Panc1 (cell line): ENCODE measurements at regions not wholly inside any gene's neighbourhood (a gene's known extent, or its start where the extent isn't known, plus 50 kb on each side); places are given as distances from the start of the nearest gene placed in this dataset.

Source experiments
- ATAC-seq: fragments of 200-7000 bp; cut with Tn5 transposase; 2 replicates; pipeline ENCODE4 v1.9.1; 2020; ENCODE audit warnings: mild to moderate bottlenecking, moderate library complexity
- BruUV-seq: library from RNA; stranded (reverse); fragments of 400-500 nt; replicated peaks from 2 replicates; lab custom pipeline; 2021; lab: Mats Ljungman, UMichigan
- CTCF ChIA-PET: fragments of 300-600 bp; sonication (Branson Sonifier 250); formaldehyde crosslinking; loops from one replicate; lab custom pipeline; 2022; ENCODE audit warnings: antibody characterized with exemption; lab: Charles Lee
- POLR2A ChIA-PET: fragments of 300-600 bp; sonication (Branson Sonifier 250); formaldehyde crosslinking; loops from one replicate; lab custom pipeline; 2022; ENCODE audit warnings: antibody characterized with exemption; lab: Charles Lee
- DNase-seq: peaks from one replicate; pipeline ENCODE4 v3.0.0-alpha.2; 2010; ENCODE audit warnings: low read depth, low spot score
- H3K27ac ChIP-seq: 2 replicates; pipeline ENCODE4 v1.5.1; 2011; ENCODE audit warnings: mild to moderate bottlenecking, low read length, inconsistent platforms
- H3K27me3 ChIP-seq: fragments of 200-500 bp; sonication (Bioruptor generic); 2 replicates; pipeline ENCODE4 v1.6.0; 2014; ENCODE audit warnings: low read length, inconsistent platforms; ENCODE audit not compliant: control insufficient read depth, insufficient read depth
- H3K36me3 ChIP-seq: fragments of 200-500 bp; sonication (Bioruptor generic); 2 replicates; pipeline ENCODE4 v1.5.1; 2014; ENCODE audit warnings: inconsistent platforms, mild to moderate bottlenecking, low read length, moderate library complexity; ENCODE audit not compliant: control insufficient read depth, insufficient read depth
- H3K4me1 ChIP-seq: 2 replicates; pipeline ENCODE4 v1.5.1; 2011; ENCODE audit warnings: inconsistent platforms, mild to moderate bottlenecking, low read length, moderate library complexity; ENCODE audit not compliant: control insufficient read depth, insufficient read depth
- H3K4me3 ChIP-seq, 2 experiments: 2 replicates each; pipeline ENCODE4 v1.5.1; 2011 to 2012; ENCODE audit warnings: low read depth in 2 of 2, low read length in 2 of 2, mild to moderate bottlenecking in 2 of 2, inconsistent platforms in 1 of 2, moderate library complexity in 1 of 2
- H3K9me3 ChIP-seq: fragments of 200-500 bp; sonication (Bioruptor generic); 2 replicates; pipeline ENCODE4 v1.5.1; 2014; ENCODE audit warnings: low read depth, mild to moderate bottlenecking, inconsistent platforms, low read length, moderate library complexity; ENCODE audit not compliant: control insufficient read depth, insufficient read depth
- POLR2AphosphoS5 ChIP-seq: IDR thresholded peaks from 2 replicates; pipeline ENCODE4 v1.6.1; 2012; ENCODE audit warnings: mild to moderate bottlenecking, low read depth, low read length, moderate library complexity
- SIN3A ChIP-seq: IDR thresholded peaks from 2 replicates; pipeline ENCODE4 v1.6.1; 2012; ENCODE audit warnings: low read depth, mild to moderate bottlenecking, low read length, moderate library complexity, borderline replicate concordance; ENCODE audit not compliant: insufficient read depth
- TCF7L2 ChIP-seq: IDR thresholded peaks from 2 replicates; pipeline ENCODE4 v1.6.1; 2011; ENCODE audit warnings: mild to moderate bottlenecking, low read depth, low read length, inconsistent platforms
- in situ Hi-C: cut with HindIII; loops from 2 replicates; pipeline ENCODE4 v1.10.0; 2016; ENCODE audit warnings: low sequenced_read_pairs, low pct_unique_long_range_greater_than_20kb
- intact Hi-C: fragments of 100-400 bp; cut with micrococcal nuclease; formaldehyde crosslinking; loops from one replicate; pipeline ENCODE4 v1.10.0; 2022; ENCODE audit not compliant: unreplicated experiment
- TF ChIP-seq, protein P1 (sequence below), 2 experiments: IDR thresholded peaks; 2 replicates each; pipeline ENCODE4 v1.6.1; 2011 to 2012; ENCODE audit warnings: low read depth in 2 of 2, control low read depth in 1 of 2, low read length in 1 of 2, mild to moderate bottlenecking in 1 of 2, moderate library complexity in 1 of 2; ENCODE audit not compliant: insufficient read depth in 1 of 2
- TF ChIP-seq, protein P2 (sequence below): fragments of 450-650 bp; IDR thresholded peaks from 2 replicates; pipeline ENCODE4 v1.5.1; 2017; ENCODE audit warnings: mild to moderate bottlenecking

DNA sequence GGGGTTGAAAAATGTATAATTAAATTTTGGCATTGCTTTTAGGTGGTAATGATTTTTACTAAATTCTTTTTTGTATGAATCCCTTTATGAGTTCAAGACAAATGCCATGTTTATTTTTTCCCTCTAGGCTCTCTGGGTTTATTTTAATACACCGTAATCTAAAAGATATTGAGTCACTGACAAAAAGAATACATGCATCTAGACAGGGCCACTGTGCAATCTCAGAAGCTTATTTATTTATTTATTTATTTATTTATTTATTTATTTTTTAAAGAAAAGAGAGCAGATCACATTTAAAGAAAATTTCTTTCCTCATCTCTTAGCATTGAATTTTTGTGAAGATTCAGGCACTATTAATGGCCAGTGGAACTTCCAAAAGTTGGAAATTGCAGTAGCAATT is 283.9 kb upstream of the SLC10A2 start:
- BruUV-seq, result no TSS peak
- H3K4me3 ChIP-seq, result no peak overlapping the region
- H3K9me3 ChIP-seq, result no peaks in the 10 kb centered on the region
- H3K4me1 ChIP-seq, result no peaks in the 10 kb centered on the region
- intact Hi-C loops, result no loop called here
- DNase-seq, result no peak
- ATAC-seq, result no peak
- POLR2A ChIA-PET, result no interaction called here
- H3K27ac ChIP-seq, result no peak overlapping the region
- in situ Hi-C loops, result no loop called here
- TF ChIP-seq TCF7L2 (no peak), SIN3A (no peak), POLR2AphosphoS5 (no peak)
- TF ChIP-seq, protein P1, sequence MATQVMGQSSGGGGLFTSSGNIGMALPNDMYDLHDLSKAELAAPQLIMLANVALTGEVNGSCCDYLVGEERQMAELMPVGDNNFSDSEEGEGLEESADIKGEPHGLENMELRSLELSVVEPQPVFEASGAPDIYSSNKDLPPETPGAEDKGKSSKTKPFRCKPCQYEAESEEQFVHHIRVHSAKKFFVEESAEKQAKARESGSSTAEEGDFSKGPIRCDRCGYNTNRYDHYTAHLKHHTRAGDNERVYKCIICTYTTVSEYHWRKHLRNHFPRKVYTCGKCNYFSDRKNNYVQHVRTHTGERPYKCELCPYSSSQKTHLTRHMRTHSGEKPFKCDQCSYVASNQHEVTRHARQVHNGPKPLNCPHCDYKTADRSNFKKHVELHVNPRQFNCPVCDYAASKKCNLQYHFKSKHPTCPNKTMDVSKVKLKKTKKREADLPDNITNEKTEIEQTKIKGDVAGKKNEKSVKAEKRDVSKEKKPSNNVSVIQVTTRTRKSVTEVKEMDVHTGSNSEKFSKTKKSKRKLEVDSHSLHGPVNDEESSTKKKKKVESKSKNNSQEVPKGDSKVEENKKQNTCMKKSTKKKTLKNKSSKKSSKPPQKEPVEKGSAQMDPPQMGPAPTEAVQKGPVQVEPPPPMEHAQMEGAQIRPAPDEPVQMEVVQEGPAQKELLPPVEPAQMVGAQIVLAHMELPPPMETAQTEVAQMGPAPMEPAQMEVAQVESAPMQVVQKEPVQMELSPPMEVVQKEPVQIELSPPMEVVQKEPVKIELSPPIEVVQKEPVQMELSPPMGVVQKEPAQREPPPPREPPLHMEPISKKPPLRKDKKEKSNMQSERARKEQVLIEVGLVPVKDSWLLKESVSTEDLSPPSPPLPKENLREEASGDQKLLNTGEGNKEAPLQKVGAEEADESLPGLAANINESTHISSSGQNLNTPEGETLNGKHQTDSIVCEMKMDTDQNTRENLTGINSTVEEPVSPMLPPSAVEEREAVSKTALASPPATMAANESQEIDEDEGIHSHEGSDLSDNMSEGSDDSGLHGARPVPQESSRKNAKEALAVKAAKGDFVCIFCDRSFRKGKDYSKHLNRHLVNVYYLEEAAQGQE (IDR thresholded peaks at IDR 0.05; ENCODE audit: insufficient read depth in 1 of 2, low read depth in 2 of 2, low read length in 1 of 2), result no peak
- TF ChIP-seq, protein P2, sequence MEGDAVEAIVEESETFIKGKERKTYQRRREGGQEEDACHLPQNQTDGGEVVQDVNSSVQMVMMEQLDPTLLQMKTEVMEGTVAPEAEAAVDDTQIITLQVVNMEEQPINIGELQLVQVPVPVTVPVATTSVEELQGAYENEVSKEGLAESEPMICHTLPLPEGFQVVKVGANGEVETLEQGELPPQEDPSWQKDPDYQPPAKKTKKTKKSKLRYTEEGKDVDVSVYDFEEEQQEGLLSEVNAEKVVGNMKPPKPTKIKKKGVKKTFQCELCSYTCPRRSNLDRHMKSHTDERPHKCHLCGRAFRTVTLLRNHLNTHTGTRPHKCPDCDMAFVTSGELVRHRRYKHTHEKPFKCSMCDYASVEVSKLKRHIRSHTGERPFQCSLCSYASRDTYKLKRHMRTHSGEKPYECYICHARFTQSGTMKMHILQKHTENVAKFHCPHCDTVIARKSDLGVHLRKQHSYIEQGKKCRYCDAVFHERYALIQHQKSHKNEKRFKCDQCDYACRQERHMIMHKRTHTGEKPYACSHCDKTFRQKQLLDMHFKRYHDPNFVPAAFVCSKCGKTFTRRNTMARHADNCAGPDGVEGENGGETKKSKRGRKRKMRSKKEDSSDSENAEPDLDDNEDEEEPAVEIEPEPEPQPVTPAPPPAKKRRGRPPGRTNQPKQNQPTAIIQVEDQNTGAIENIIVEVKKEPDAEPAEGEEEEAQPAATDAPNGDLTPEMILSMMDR, result no peak
- no peaks in the 10 kb centered on the region for H3K36me3 ChIP-seq
- no peaks in the 10 kb centered on the region for H3K27me3 ChIP-seq
- CTCF ChIA-PET, result no interaction called here

DNA sequence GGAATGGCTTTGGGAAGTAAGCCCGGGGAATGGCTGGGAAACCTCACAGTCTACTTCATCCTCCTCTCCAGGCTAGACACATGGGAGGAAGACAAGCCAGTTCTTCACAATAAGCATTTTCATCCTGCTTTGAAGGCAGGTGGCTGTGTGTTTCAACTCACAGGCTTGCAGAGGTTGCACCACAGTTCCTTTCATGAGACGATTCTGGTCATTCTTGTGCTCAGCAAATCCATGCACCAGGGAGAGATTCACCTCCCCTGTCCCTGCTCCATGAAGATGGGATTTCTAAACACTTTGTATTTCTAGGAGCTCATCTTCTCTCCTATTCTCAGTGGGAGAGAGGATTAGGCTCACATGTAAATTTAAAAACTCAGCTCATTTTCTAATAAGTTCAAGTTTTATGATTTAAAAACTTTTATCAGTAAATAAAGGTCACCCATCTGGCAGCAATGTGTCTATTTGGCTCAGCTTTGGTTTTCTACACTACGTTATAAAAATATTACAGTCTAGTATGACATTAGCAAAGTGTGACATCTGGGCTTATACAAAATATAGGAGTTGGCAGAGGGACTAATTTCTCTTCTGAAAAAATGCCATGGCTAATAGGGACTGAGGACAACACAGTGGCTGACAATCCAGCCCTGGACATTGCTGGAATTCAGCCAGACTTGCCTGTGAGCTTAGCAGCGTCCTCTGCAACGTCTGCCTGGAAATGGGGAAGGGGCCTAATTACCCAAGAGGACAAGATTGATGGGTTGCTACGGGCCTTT is 283.2 kb upstream of the SLC10A2 start:
- H3K27ac ChIP-seq, result no peak overlapping the region

More for the DNA sequence above, 283.2 kb upstream of the SLC10A2 start:
- Histone ChIP-seq H3K27me3 (no peaks in the 10 kb centered on the region), H3K4me1 (no peaks in the 10 kb centered on the region), H3K36me3 (no peaks in the 10 kb centered on the region), H3K9me3 (no peaks in the 10 kb centered on the region), H3K4me3 (no peak overlapping the region)
- ChIA-PET POLR2A (no interaction called here), CTCF (no interaction called here)
- TF ChIP-seq, protein P2, result no peak
- TF ChIP-seq SIN3A (no peak), TCF7L2 (no peak)
- intact Hi-C loops (no loop called here), in situ Hi-C loops (no loop called here)
- no peak for ATAC-seq
- no peak for DNase-seq
- BruUV-seq, result no TSS peak
